ENCODE measurements at regions not wholly inside any gene's neighbourhood (a gene's known extent, or its start where the extent isn't known, plus 50 kb on each side); places are given as distances from the start of the nearest gene placed in this dataset.

DNA sequence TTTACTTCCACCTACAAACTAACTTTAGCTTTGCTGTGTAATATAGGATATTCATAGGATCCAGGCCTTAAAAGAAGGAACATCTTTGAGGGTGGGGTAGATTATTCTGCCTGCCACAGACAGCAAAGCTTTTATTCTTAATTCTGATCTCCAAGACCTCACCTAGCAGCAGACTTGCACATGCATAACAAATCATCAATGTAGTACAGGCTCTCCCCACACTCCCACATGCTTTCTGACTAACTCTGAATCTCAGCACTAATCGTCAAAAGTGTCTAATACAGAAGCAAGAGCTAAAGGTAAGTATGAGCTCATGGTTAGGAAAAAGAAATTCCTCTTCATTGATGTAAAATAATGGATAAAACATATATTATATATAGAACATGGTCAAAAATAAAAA, 1468.5 kb upstream of the B3GALT2 start:
- TF ChIP-seq, protein P1, sequence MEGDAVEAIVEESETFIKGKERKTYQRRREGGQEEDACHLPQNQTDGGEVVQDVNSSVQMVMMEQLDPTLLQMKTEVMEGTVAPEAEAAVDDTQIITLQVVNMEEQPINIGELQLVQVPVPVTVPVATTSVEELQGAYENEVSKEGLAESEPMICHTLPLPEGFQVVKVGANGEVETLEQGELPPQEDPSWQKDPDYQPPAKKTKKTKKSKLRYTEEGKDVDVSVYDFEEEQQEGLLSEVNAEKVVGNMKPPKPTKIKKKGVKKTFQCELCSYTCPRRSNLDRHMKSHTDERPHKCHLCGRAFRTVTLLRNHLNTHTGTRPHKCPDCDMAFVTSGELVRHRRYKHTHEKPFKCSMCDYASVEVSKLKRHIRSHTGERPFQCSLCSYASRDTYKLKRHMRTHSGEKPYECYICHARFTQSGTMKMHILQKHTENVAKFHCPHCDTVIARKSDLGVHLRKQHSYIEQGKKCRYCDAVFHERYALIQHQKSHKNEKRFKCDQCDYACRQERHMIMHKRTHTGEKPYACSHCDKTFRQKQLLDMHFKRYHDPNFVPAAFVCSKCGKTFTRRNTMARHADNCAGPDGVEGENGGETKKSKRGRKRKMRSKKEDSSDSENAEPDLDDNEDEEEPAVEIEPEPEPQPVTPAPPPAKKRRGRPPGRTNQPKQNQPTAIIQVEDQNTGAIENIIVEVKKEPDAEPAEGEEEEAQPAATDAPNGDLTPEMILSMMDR (IDR thresholded peaks at IDR 0.05; ENCODE audit: low read length) = no peak
- TF ChIP-seq EZH2 (IDR thresholded peaks at IDR 0.05; ENCODE audit: borderline replicate concordance, low read length) = no peak
